D721Med (cell line): ENCODE measurements at regions not wholly inside any gene's neighbourhood (a gene's known extent, or its start where the extent isn't known, plus 50 kb on each side); places are given as distances from the start of the nearest gene placed in this dataset.

Experiments used
- DNase-seq: peaks from one replicate; pipeline ENCODE4 v3.0.0; 2011; ENCODE audit warnings: low spot score; ENCODE audit not compliant: insufficient read length
- FAIRE-seq: peaks from 2 replicates; lab custom pipeline; 2011; peaks lifted over from hg19 to GRCh38; lab: Jason Lieb, UNC
- TF ChIP-seq, protein P1 (sequence below): IDR thresholded peaks from 2 replicates; pipeline ENCODE4 v1.5.1; 2012; ENCODE audit warnings: mild to moderate bottlenecking, control low read depth; ENCODE audit not compliant: insufficient read depth; ENCODE audit errors: missing control alignments

DNA sequence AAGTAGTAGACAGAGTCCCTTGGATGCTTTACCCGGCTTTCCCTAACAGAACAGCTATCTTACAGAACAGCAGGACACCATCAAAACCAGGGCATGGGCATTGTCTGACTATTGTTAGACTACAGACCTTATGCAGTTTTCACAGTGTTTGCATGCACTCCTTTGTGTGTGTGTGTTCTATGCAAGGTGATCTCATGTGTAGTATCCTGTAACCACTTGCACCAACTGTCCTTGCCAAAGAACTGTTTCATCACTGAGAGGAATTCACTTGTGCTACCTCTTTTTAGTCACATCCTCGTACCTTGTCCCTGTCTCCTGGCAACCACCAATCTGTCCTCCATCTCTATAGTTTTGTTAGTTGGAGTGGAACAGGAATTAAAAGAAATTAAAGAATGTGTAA lies 183.6 kb upstream of the PZP start:
- TF ChIP-seq, protein P1, sequence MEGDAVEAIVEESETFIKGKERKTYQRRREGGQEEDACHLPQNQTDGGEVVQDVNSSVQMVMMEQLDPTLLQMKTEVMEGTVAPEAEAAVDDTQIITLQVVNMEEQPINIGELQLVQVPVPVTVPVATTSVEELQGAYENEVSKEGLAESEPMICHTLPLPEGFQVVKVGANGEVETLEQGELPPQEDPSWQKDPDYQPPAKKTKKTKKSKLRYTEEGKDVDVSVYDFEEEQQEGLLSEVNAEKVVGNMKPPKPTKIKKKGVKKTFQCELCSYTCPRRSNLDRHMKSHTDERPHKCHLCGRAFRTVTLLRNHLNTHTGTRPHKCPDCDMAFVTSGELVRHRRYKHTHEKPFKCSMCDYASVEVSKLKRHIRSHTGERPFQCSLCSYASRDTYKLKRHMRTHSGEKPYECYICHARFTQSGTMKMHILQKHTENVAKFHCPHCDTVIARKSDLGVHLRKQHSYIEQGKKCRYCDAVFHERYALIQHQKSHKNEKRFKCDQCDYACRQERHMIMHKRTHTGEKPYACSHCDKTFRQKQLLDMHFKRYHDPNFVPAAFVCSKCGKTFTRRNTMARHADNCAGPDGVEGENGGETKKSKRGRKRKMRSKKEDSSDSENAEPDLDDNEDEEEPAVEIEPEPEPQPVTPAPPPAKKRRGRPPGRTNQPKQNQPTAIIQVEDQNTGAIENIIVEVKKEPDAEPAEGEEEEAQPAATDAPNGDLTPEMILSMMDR, result no peak
- DNase-seq (no peak), FAIRE-seq (no peak)

DNA sequence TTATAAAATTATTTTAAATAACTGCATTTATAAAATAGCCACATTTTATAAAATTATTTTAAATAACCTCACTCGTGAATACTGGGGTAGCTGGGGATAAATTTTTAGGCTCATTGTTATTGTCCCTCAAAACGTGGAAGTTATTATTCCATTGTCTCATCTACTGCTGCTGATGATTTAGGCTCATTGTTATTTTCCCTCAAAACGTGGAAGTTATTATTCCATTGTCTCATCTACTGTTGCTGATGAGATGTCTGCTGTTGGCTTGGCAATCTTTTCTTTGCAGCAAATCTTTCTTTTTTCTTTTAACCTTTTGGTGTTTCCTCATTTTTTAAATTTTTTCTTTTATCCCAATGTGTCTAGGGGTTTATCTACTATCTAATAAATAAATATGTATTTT lies 182.6 kb upstream of the PZP start:
- no peak for DNase-seq
- no peak for FAIRE-seq
- TF ChIP-seq, protein P1, result no peak

DNA sequence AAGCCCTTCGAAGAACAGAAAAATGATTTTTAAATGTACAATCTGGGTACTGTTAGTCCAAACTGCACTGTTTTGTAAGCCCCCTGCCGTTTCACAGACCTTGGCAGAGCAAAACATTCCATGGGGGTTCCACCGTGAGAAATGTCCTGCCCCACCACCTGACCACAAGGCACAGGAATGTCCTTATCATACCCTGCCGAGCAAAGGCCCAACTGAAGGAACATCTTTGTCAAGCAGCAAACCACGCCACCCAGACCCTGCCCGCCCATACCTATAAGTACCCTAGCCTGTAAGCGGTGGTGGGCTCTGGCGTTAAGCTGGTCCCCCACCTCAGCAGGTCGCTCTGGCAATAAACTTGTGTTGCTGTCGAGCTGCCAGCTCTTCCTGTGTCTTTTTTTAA lies 181.6 kb upstream of the PZP start:
- DNase-seq (no peak), FAIRE-seq (no peak)
- TF ChIP-seq, protein P1, result no peak

DNA sequence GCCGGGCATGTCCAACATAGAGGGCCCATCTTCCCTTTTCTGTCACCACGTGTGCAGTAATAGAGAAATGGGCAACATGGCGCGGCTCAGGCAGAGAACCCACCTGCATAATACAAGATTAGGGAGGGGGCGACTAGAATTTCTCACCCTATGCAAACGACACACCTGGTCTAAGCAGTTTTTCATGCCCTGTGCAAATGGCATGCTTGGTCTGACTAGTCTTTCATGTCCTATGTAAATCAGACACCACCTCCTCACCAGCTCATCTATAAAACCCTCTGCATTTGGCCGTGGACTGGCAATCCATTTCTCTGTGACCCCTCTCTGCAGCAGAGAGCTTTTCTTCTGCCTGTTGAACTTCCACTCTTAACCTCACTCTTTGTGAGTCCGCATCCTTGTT lies 180.2 kb upstream of the PZP start:
- TF ChIP-seq, protein P1, result no peak
- no peak for DNase-seq
- FAIRE-seq, result no peak

DNA sequence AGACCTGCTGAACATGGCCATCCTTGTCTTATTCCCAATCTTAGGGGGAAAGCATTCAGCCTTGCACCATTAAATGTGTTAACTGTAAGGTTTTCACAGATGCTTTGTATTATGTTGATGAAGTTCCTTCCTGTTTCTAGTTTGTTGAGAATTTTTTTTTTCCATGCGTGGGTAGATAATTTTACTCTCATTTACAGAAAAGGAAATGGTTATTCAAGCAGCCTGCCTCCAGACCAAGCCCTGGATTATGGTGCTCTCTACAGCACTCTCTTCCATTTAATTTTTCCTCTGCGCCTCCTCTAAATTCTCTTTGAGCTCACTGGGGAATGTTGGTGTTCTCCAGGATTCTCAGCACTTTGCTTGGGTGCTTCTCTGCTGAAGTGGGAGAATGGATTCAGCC lies 179.3 kb upstream of the PZP start:
- TF ChIP-seq, protein P1, result no peak
- FAIRE-seq (no peak), DNase-seq (no peak)

DNA sequence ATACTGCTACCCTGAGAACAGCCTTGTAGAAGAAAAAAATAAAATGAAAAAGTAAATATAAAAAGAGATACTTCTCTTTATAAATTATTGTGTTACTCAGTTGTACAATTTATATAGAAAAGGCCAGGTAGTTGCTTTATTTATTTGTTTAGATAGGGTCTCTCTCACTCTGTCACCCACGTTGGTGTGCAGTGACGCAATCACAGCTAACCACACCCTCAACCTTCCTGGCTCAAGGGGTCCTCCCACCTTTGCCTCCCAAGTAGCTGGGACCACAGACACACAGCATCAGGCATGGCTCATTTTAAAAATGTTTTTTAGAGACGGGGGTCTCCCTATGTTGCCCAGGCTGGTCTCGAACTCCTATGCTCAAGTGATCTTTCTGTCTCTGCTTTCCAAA lies 175.4 kb upstream of the PZP start:
- FAIRE-seq (no peak), DNase-seq (no peak)
- TF ChIP-seq, protein P1, result no peak

DNA sequence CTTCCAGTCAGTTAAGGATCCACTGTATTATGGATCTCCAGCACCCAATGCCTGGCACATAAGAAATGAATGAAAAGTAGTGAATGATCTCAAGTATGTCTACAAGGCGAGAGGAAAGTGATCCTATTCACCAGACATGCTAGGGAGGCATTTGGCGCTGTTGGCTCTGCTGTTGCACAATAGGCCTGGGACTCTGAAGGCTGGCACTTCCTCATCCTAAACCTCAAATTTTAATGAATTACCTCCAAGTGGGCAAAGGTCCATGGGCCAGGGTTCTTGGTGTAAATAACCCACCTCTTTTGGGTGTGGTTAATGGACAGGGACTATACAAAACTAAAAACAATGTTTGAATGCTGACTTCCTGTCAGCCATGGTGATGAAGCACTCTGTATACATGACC lies 173.4 kb upstream of the PZP start:
- DNase-seq, result no peak
- TF ChIP-seq, protein P1, result no peak
- FAIRE-seq, result no peak
